Epidermal melanocyte (primary cell): ENCODE measurements at regions not wholly inside any gene's neighbourhood (a gene's known extent, or its start where the extent isn't known, plus 50 kb on each side); places are given as distances from the start of the nearest gene placed in this dataset.

ENCODE experiments used
- DNase-seq: peaks from one replicate; pipeline ENCODE4 v3.0.0; 2011; ENCODE audit warnings: low spot score; ENCODE audit not compliant: insufficient read length

- peak; percentile 32 for DNase-seq
These were observed 52.0 kb upstream of the RNU6-8 start for GRCh38 chr14:32254952-32255679.

- DNase-seq = no peak
These were observed 52.7 kb upstream of the RNU6-8 start for GRCh38 chr14:32255789-32256188.

- DNase-seq = no peak
These were observed 53.5 kb upstream of the RNU6-8 start for GRCh38 chr14:32256576-32256975.

GRCh38 chr14:32258336-32258993 lies 55.4 kb upstream of the RNU6-8 start:
- no peak for DNase-seq

- no peak for DNase-seq
These were observed 56.4 kb upstream of the RNU6-8 start for GRCh38 chr14:32259368-32260013.

GRCh38 chr14:32263939-32264567 lies 61.0 kb upstream of the RNU6-8 start:
- no peak for DNase-seq

- no peak for DNase-seq
These were observed 62.5 kb upstream of the RNU6-8 start for GRCh38 chr14:32265584-32265983.

- no peak for DNase-seq
These were observed 51.1 kb upstream of the AKAP6 start for GRCh38 chr14:32277998-32278397.
